ENCODE measurements at regions not wholly inside any gene's neighbourhood (a gene's known extent, or its start where the extent isn't known, plus 50 kb on each side); places are given as distances from the start of the nearest gene placed in this dataset.
"Not testable (repeated sequence)": the region's sequence is repeated elsewhere in the genome, so short reads cannot be mapped to it uniquely, and the experiment has no call there.

DNA sequence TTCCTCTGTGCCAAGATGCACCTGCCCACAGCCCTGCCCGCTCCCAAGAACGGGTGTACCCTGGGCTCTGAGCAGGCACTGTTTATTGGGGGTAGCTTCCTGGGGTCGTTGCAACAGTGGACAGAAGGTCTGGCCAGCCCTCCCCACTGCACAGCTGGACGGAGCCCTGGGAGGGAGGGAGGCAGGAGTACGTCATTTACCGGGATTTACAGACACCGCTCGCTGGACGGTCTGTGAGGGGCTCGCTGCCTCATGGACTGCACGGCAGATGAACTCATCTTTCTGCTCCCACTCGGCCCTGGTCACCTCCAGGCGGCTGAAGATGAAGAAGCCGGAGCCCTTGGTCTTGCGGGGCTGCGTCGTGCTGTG is 195.2 kb downstream of the TMEM121 start:
- DNase-seq: peak in 2 of 4 donors; percentile 19 to 60
- H3K36me3 ChIP-seq; H3K9me3 ChIP-seq; ATAC-seq; intact Hi-C loops (cut with DNase I); H3K27ac ChIP-seq; H3K4me3 ChIP-seq; H3K4me1 ChIP-seq; H3K27me3 ChIP-seq: not testable (repeated sequence)

DNA sequence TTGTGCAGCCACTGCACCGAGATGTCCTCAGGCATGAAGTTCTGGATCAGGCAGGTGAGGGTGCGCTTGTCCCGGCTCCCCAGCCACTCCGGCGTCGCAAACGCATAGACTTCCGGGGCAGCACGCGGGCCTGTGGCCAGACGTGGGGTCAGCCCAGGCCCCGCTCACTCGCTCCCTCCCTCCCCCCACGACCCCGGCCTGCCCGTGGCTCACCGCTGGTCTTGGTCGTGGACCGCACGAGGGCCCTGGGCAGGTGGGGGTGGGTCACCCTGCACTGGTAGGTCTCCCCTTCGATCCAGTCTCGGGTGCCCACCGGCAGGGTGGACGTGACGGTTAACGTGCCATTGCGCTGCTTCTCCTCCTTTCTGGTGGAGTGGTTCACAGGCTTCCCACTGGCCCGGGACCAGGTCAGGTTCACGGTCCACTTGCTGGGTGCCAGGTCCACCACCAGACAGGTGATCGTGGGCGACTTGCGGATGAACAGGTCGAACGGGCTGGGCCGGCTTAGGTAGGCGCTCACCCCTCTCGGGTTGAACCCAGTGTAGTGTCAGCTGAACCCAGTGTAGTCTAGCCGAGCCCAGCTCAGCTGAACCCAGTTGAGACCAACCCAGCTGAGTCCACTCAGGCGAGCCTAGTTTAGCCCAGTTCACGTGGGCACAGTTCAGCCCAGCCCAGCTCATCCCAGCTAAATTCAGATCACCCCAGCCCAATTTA is 195.8 kb downstream of the TMEM121 start:
- H3K36me3 ChIP-seq; H3K4me3 ChIP-seq; ATAC-seq; intact Hi-C loops (cut with DNase I); H3K4me1 ChIP-seq; H3K27ac ChIP-seq; H3K27me3 ChIP-seq; H3K9me3 ChIP-seq: not testable (repeated sequence)
- DNase-seq: peak in 2 of 4 donors; percentile 4 to 74

DNA sequence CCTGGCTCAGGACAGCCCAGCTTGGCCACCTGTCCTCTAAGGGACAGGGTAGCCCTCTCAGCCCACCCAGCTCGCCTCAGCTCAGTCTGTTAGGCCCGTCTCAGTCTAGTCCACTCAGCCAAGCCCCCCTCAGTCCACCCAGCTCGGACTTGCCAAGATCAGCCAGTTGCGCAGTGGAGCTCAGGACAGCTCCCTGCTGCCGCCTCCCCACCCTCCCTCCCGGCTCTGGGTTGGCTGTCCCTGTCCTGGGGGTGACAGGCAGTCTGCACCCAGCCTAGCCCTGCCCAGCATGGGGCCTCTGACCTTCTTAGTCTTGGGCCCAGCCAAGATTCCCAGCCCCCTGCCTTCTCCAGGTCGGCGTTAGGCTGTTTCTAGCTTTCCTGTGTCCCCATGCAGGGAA is 196.9 kb downstream of the TMEM121 start:
- DNase-seq: peak in 2 of 4 donors; percentile 17 to 24
- H3K4me1 ChIP-seq; H3K9me3 ChIP-seq; H3K27ac ChIP-seq; H3K4me3 ChIP-seq; intact Hi-C loops (cut with DNase I); H3K36me3 ChIP-seq; H3K27me3 ChIP-seq; ATAC-seq: not testable (repeated sequence)

DNA sequence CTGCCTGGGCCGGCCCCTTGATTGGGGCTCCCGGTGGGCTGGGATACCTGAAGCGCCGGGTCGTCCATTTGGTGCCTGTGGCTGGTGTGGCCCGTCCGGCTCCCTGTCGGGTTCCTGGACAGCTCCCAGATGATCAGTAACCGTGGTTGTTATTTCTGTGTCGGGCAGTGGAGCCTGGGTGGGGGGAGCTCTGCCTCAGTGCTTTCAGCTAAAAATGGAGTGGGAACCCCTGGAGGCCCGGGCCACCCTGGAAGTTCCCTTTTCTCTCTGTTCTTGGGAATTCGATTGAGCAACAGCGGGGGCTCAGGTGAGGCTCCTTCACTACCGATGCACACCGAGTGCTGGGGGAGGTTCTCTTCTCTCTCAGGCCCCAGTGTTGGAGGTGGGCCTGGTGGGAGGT is 197.4 kb downstream of the TMEM121 start:
- intact Hi-C loops (cut with DNase I); H3K4me3 ChIP-seq; H3K27me3 ChIP-seq; H3K36me3 ChIP-seq; H3K27ac ChIP-seq; ATAC-seq; H3K9me3 ChIP-seq; H3K4me1 ChIP-seq: not testable (repeated sequence)
- DNase-seq: peak in 2 of 4 donors; percentile 4 to 62

DNA sequence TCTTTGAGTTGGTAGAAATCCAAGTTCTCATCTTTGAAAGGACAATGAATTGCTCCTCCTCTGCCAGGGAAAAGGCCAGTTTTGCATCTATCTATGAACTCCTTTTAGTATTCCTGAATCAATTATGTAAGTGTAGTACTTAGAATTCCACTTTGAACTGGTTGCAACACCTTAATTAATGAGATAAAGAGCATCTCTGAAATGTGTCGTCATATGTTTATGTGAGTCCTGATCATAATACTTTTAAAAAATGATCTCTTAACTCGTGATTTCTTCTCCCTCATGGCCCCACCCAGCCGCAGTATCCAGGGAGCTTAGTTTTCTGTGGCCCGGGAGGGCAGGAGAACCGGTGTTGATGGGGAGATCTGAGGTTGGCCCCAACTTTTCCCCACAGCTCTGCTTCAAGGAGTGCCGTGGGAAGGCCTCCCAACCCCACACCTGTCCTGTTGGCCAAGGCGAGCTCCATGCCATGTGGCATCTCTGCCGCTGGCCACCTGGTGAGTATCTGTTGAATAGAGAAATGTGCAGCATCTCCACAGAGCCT is 203.5 kb downstream of the TMEM121 start:
- H3K4me3 ChIP-seq; H3K4me1 ChIP-seq; H3K36me3 ChIP-seq; intact Hi-C loops (cut with DNase I); H3K27me3 ChIP-seq; H3K9me3 ChIP-seq; H3K27ac ChIP-seq: not testable (repeated sequence)
- DNase-seq (peak in 1 of 4 donors; percentile 35), ATAC-seq (peak; percentile 39)

DNA sequence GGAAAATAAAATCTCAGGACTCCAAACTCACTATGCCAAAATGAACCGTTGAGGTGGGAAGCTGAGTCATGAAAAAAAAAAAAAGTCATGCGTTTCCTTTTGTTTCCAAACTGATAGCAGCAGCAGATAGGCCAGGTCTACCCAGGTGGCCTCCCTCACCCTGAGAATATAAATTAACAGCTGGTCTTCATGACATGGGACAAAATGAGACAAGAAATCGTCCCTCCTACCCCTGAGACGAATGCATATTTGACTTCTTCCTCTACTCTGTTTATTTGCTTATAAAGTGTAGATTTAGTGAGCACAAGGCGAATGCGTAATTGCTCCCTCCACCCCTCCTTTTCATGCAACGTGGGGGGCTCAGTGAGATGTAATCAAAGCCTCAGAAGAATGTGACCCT is 204.3 kb downstream of the TMEM121 start:
- H3K27ac ChIP-seq; H3K36me3 ChIP-seq; DNase-seq; H3K27me3 ChIP-seq; H3K4me3 ChIP-seq; intact Hi-C loops (cut with DNase I); H3K9me3 ChIP-seq; H3K4me1 ChIP-seq; ATAC-seq: not testable (repeated sequence)

DNA sequence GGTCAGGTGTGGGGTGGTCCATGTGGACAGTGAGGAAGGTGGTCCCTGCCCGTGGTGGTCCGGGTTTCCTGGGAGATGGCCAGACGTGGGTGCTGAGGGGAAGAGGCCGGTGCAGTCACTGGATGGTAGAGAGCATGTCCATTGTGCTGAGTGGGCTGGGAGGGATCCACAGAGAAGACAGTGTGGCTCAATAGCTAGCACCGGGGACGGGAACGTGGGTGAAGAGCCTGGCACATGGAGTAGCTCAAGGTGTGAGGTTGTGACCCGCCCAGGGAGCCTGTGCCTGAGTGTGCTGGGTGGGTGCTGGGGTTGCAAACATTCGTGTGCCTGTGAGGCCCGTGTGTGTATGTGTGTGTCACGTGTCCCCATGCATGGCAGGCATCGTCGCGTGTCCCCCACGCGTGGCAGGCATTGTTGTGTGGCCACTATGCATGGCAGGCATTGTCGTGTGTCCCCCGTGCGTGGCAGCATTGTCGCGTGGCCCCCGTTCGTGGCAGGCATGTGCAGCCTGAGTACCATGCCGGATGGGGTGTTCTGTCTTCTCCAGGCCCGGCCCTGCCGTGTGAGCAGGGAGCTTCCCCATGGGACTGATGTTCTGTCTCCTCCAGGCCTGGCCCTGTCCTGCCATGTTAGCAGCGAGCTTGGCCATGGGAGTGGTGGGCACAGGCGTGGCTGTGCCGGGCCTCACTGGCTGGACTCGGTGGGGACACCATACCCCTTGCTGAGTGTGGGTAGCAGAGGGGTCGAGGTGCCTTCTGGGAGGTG is 205.0 kb downstream of the TMEM121 start:
- H3K36me3 ChIP-seq; H3K4me3 ChIP-seq; H3K27ac ChIP-seq; H3K27me3 ChIP-seq; intact Hi-C loops (cut with DNase I); H3K9me3 ChIP-seq; H3K4me1 ChIP-seq; ATAC-seq: not testable (repeated sequence)
- DNase-seq: peak in 1 of 4 donors; percentile 56

DNA sequence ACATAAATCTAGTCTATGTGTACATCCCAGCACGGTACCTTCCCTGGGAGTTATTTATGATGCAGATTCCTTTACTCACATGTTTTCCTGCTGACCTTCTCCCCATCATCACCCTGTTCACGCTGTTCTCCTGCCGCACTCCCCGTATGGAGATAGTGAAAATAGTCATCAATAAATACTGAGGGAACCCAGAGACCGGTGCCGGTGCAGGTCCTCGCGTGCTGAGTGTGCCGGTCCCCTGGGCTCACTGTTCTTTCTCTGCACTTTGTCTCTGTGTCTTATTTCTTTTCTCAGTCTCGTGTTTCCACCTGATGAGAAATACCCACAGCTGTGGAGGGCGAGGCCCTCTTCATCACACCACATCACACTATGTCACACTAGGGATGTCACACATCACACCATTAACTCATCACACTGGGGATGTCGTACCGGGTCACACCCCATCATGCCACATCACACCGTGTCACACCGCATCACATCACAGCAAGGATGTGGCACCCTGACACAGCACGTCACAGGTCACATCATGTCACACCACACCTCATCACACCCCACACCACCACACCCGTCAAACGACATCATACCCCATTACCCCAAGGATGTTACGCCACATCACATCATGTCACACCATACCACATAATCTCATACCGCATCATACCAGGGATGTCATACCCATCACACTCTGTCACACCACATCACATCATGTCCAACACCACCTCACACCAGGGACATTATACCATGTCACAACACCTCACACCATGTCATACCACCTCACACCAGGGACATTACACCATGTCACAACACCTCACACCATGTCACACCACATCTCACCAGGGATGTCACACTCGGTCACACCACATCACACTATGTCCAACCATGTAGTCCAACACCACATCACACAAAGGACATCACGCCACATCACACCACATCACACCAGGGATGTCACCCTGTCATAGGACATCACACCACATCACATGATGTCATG is 207.0 kb downstream of the TMEM121 start:
- intact Hi-C loops (cut with DNase I): no loop called here
- Histone ChIP-seq H3K4me3 (no peak overlapping the region), H3K27ac (no peak overlapping the region), H3K36me3 (no peaks in the 10 kb centered on the region), H3K9me3 (no peaks in the 10 kb centered on the region), H3K4me1 (no peaks in the 10 kb centered on the region), H3K27me3 (no peaks in the 10 kb centered on the region)
- peak in 1 of 4 donors; percentile 37 for DNase-seq
- TF ChIP-seq, protein P1, sequence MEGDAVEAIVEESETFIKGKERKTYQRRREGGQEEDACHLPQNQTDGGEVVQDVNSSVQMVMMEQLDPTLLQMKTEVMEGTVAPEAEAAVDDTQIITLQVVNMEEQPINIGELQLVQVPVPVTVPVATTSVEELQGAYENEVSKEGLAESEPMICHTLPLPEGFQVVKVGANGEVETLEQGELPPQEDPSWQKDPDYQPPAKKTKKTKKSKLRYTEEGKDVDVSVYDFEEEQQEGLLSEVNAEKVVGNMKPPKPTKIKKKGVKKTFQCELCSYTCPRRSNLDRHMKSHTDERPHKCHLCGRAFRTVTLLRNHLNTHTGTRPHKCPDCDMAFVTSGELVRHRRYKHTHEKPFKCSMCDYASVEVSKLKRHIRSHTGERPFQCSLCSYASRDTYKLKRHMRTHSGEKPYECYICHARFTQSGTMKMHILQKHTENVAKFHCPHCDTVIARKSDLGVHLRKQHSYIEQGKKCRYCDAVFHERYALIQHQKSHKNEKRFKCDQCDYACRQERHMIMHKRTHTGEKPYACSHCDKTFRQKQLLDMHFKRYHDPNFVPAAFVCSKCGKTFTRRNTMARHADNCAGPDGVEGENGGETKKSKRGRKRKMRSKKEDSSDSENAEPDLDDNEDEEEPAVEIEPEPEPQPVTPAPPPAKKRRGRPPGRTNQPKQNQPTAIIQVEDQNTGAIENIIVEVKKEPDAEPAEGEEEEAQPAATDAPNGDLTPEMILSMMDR (IDR thresholded peaks at IDR 0.05): no peak
- no peak for ATAC-seq

DNA sequence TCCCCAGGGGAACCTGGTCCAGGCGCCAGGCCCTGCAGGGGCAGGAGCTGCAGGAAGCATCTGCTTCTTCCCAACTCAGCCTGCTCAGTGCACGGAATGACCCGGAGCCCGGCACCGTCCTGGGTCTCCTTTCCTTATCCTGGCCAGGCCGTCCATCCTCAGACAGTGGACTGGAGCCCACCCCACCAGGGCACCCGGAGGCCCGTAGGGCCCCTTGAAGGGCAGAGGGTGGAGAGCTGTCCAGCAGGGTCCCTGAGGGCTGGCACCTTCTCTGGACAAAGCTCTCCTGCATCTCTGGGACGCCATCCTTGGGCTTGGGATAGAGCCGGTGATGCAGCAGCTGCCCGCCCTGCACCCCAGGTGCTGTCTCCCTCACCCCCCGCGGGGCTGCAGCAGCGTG is 207.9 kb downstream of the TMEM121 start:
- ATAC-seq; H3K36me3 ChIP-seq; H3K4me1 ChIP-seq; H3K27ac ChIP-seq; H3K9me3 ChIP-seq; H3K27me3 ChIP-seq; H3K4me3 ChIP-seq; intact Hi-C loops (cut with DNase I): not testable (repeated sequence)
- peak in 1 of 4 donors; percentile 51 for DNase-seq

DNA sequence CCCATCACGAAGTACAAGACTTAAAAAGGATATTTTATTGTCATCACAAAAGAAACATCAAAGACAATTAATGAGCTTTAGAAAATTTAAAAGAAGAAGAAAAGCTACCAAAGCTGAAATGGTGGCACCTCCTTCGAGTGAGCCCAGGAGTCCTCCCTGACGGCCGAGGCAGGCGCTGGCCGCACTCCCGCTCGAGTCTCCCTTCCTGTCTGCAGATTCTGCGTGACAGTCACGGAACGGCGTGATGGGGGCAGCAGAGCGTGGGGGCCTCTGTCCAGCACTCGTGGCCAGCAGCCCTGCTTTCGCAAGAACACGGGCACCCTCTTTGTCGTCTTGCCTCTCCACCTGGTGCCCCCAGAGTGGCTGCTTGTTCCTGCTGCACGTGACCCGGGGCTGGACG is 209.9 kb downstream of the TMEM121 start:
- peak in 1 of 4 donors; percentile 71 for DNase-seq
- H3K4me3 ChIP-seq; H3K27ac ChIP-seq; intact Hi-C loops (cut with DNase I); H3K36me3 ChIP-seq; H3K27me3 ChIP-seq; H3K9me3 ChIP-seq; ATAC-seq; H3K4me1 ChIP-seq: not testable (repeated sequence)

All from left lung (tissue), 4 donors.